HepG2 (cell line): ENCODE measurements at regions not wholly inside any gene's neighbourhood (a gene's known extent, or its start where the extent isn't known, plus 50 kb on each side); places are given as distances from the start of the nearest gene placed in this dataset.

Experiments used
- ATAC-seq: fragments of 200-7000 bp; cut with Tn5 transposase; 3 replicates; pipeline ENCODE4 v1.9.1; 2020; ENCODE audit warnings: mild to moderate bottlenecking, moderate library complexity
- BruUV-seq: library from RNA; stranded (reverse); fragments of 400-500 nt; replicated peaks from 2 replicates; lab custom pipeline; 2021; lab: Mats Ljungman, UMichigan
- CTCF ChIA-PET: fragments of 300-600 bp; formaldehyde crosslinking; extraction: SDS; loops from one replicate; lab custom pipeline; 2021; ENCODE audit warnings: low total read pairs, inconsistent platforms, low intra/inter-chr PET ratio; lab: Yijun Ruan, JAX
- POLR2A ChIA-PET: fragments of 350-600 bp; sonication (Branson Sonifier 250); formaldehyde crosslinking; loops from one replicate; lab custom pipeline; 2020; ENCODE audit warnings: antibody characterized with exemption, inconsistent platforms; lab: Yijun Ruan, JAX
- DNase-seq: peaks from one replicate; pipeline ENCODE4 v3.0.0-alpha.2; 2015; ENCODE audit warnings: low spot score
- FAIRE-seq: peaks from 3 replicates; lab custom pipeline; 2011; peaks lifted over from hg19 to GRCh38; lab: Jason Lieb, UNC
- H2AFZ ChIP-seq: one replicate; pipeline ENCODE4 v1.6.1; 2011; ENCODE audit warnings: low read length, inconsistent platforms
- H3K27ac ChIP-seq: fragments of 300-600 bp; 3 replicates; pipeline ENCODE4 v1.8.0; 2011; ENCODE audit warnings: mixed run types, mild to moderate bottlenecking, mixed read lengths, low read length, inconsistent platforms; ENCODE audit not compliant: insufficient read depth; ENCODE audit errors: extremely low read length
- H3K27me3 ChIP-seq, 2 experiments: fragments of 200-600 bp in 1 of 2; 2 replicates in 1 of 2; 3 replicates in 1 of 2; pipeline versions ENCODE4 v1.6.0 to v1.8.0; 2011; ENCODE audit warnings: low read length in 2 of 2, mild to moderate bottlenecking in 2 of 2, moderate library complexity in 2 of 2, inconsistent platforms in 1 of 2; ENCODE audit not compliant: insufficient read depth in 2 of 2, control insufficient read depth in 1 of 2
- H3K36me3 ChIP-seq, 2 experiments: fragments of 200-600 bp in 1 of 2; replicated peaks in 1 of 2; 2 replicates in 1 of 2; 3 replicates in 1 of 2; pipeline versions ENCODE4 v1.5.1 to v1.8.0; 2011; ENCODE audit warnings: low read length in 2 of 2, inconsistent platforms in 1 of 2; ENCODE audit not compliant: insufficient read depth in 2 of 2, control insufficient read depth in 1 of 2
- H3K4me1 ChIP-seq: 2 replicates; pipeline ENCODE4 v1.5.1; 2012; ENCODE audit warnings: low read length, inconsistent platforms; ENCODE audit not compliant: insufficient read depth
- H3K4me2 ChIP-seq: 2 replicates; pipeline ENCODE4 v1.6.0; 2011; ENCODE audit warnings: low read depth, low read length, inconsistent platforms
- H3K4me3 ChIP-seq, 3 experiments: fragments of 200-600 bp in 1 of 3; sonication (generic), shearing (Covaris generic) in 1 of 3; replicated peaks in 1 of 3; 2 replicates each; pipeline ENCODE4 v1.5.1; 2011 to 2016; ENCODE audit warnings: low read length in 3 of 3, inconsistent platforms in 2 of 3, low read depth in 2 of 3, mild to moderate bottlenecking in 2 of 3, control low read depth in 1 of 3, mixed read lengths in 1 of 3; ENCODE audit not compliant: insufficient read depth in 1 of 3
- H3K79me2 ChIP-seq: one replicate; pipeline ENCODE4 v1.6.1; 2011; ENCODE audit warnings: low read length, inconsistent platforms; ENCODE audit not compliant: insufficient read depth
- H3K9ac ChIP-seq: 2 replicates; pipeline ENCODE4 v1.6.0; 2011; ENCODE audit warnings: mild to moderate bottlenecking, low read depth, low read length, inconsistent platforms; ENCODE audit not compliant: insufficient read depth
- H3K9me3 ChIP-seq: 2 replicates; pipeline ENCODE4 v1.5.1; 2012; ENCODE audit warnings: mild to moderate bottlenecking, low read length
- H4K20me1 ChIP-seq: 2 replicates; pipeline ENCODE4 v1.6.0; 2011; ENCODE audit warnings: inconsistent platforms, mild to moderate bottlenecking, low read length, moderate library complexity; ENCODE audit not compliant: insufficient read depth
- ADNP ChIP-seq: sonication (generic); formaldehyde crosslinking; IDR thresholded peaks from 2 replicates; pipeline ENCODE4 v1.4.0; 2020; ENCODE audit warnings: missing genetic modification reagents
- CHD2 ChIP-seq: IDR thresholded peaks from 2 replicates; pipeline ENCODE4 v1.6.1; 2011; ENCODE audit warnings: low read depth, low read length, improper control_type of control experiment
- SOX13 ChIP-seq, 3 experiments: fragments of 450-650 bp in 1 of 3; sonication (generic) in 1 of 3; formaldehyde crosslinking in 1 of 3; IDR thresholded peaks in 2 of 3; conservative IDR thresholded peaks in 1 of 3; 2 replicates each; pipeline versions ENCODE4 v1.5.0 to v1.6.1; 2016 to 2020; ENCODE audit warnings: antibody characterized with exemption in 1 of 3, mild to moderate bottlenecking in 1 of 3, missing compliant biosample characterization in 1 of 3, missing genetic modification reagents in 1 of 3, moderate library complexity in 1 of 3
- SOX6 ChIP-seq, 2 experiments: fragments of 450-650 bp in 1 of 2; sonication (generic) in 1 of 2; formaldehyde crosslinking in 1 of 2; IDR thresholded peaks; 2 replicates each; pipeline versions ENCODE4 v1.4.0 to v1.6.1; 2017 to 2020; ENCODE audit warnings: antibody characterized with exemption in 1 of 2, mild to moderate bottlenecking in 1 of 2, missing genetic modification reagents in 1 of 2
- ZNF703 ChIP-seq: sonication (generic); formaldehyde crosslinking; IDR thresholded peaks from 2 replicates; pipeline ENCODE4 v1.5.1; 2020; ENCODE audit warnings: missing genetic modification reagents, mild to moderate bottlenecking, moderate library complexity, borderline replicate concordance
- WGBS: methylation state at CpG from one replicate; pipeline ENCODE4 v1.1.6; 2017; ENCODE audit warnings: low lambda C conversion rate; 5-methylcytosine and 5-hydroxymethylcytosine counted together
- in situ Hi-C: cut with HindIII; loops from 2 replicates; pipeline ENCODE4 v1.10.0; 2017; ENCODE audit warnings: low pct_unique_long_range_greater_than_20kb; ENCODE audit not compliant: extremely low pct_ligation_motif_present
- intact Hi-C: fragments of 100-400 bp; cut with micrococcal nuclease; formaldehyde crosslinking; loops from one replicate; pipeline ENCODE4 v1.10.0; 2022; ENCODE audit not compliant: unreplicated experiment
- TF ChIP-seq, protein P1 (sequence below): sonication (generic); formaldehyde crosslinking; IDR thresholded peaks from 2 replicates; pipeline ENCODE4 v1.8.0; 2022; ENCODE audit warnings: low read depth, missing genetic modification reagents
- TF ChIP-seq, protein P2 (sequence below): sonication (generic); formaldehyde crosslinking; IDR thresholded peaks from 2 replicates; pipeline ENCODE4 v1.4.0; 2020; ENCODE audit warnings: mild to moderate bottlenecking, missing genetic modification reagents

DNA sequence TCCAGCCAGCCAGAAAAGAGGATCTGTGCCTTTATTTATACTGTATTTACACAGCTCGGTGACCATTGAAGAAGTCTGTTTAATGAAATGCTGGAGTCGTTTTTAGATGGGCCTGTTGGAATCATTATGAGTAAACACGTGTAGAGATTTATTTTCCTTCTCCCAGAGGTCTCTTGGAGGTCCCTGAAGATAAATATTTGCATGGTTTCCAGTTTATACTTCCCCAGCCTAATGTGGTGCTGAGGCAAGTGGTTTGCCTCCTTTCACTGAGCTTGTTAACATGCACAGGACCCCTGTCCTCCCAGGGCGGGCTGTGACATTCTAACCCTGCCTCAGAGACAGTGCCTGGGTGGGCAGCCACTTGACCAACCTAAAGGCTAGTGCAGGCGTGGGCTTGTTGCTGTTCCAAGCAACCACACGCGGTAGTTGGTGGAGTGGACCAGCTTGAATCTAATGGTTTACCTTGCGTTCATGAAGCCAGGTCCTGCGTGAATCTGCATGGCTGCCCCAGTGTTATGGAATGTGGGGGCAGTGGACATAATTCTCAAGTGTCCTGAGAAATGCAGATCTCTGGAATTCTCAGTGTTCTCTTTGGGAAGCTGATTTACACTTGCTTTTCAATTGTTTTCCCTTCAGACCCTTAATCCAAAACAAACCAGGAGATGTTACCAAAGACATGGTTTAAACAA lies 130.2 kb upstream of the DLX2 start:
- Histone ChIP-seq H3K27ac (no peak overlapping the region), H3K36me3 (no peaks in the 10 kb centered on the region), H3K4me1 (peaks cover 17% of the 10 kb centered on the region), H4K20me1 (no peaks in the 10 kb centered on the region), H3K4me3 (no peak overlapping the region), H2AFZ (no peak overlapping the region), H3K79me2 (no peaks in the 10 kb centered on the region), H3K27me3 (peaks cover 6 to 72% of the 10 kb centered on the region in 2 experiments), H3K4me2 (no peak overlapping the region), H3K9me3 (no peaks in the 10 kb centered on the region), H3K9ac (no peak overlapping the region)
- no peak for DNase-seq
- in situ Hi-C loops = no loop called here
- WGBS = 59% methylated on average over 9 of the region's 9 CpGs
- FAIRE-seq = no peak
- ChIA-PET CTCF (no interaction called here), POLR2A (no interaction called here)
- BruUV-seq = no TSS peak
- intact Hi-C loops = no loop called here
- ATAC-seq = no peak
- no peak for TF ChIP-seq SOX6 (IDR thresholded peaks at IDR 0.05)
- no peak for TF ChIP-seq SOX6 (CRISPR knock-in tag; IDR thresholded peaks at IDR 0.05)
- no peak for TF ChIP-seq ADNP (CRISPR knock-in tag)
- TF ChIP-seq, protein P1, sequence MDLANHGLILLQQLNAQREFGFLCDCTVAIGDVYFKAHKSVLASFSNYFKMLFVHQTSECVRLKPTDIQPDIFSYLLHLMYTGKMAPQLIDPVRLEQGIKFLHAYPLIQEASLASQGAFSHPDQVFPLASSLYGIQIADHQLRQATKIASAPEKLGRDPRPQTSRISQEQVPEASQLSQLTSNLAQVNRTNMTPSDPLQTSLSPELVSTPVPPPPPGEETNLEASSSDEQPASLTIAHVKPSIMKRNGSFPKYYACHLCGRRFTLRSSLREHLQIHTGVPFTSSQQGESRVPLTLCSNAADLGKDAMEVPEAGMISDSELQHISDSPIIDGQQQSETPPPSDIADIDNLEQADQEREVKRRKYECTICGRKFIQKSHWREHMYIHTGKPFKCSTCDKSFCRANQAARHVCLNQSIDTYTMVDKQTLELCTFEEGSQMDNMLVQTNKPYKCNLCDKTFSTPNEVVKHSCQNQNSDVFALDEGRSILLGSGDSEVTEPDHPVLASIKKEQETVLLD = no peak
- TF ChIP-seq ZNF703 (CRISPR knock-in tag) = no peak

DNA sequence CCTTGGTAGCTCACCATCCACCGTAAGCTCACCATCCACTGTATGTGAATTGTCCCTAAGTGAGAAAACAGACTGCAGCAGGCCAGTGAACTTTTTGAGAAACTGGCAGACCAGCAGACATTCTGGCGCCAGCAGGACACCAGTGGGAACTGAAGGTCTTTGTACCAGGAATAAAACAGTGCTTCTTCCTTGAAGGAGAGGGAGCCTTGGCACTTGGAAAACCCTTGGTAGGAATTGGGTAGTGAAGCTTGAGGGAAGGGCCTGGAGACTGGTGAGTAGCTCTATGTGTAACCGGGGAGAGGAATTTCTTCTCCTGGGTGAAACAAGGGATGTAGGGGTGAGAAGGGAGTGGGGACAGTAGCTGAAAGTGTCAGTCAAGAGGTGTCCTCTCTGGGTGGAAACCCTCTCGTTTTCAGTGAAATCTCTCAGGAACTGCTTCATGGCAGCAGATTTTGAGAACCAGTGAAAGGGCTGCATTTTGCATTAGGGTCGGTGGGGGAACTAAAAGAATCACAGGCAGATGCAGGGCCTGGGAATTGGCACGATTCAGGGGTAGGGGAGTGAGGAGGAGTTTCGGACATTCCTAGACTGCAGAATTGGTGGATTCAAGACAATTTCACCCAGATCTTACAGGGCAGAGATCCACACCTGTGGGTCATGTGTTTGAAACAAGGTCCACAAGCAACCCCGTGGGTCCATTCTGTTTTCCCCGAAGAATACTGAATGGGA lies 131.5 kb upstream of the DLX2 start:
- Histone ChIP-seq H2AFZ (no peak overlapping the region), H4K20me1 (no peaks in the 10 kb centered on the region), H3K4me3 (peak overlapping the region in 1 of 3 experiments; percentile 50; a peak in 1 of 6 replicates), H3K27ac (no peak overlapping the region), H3K9me3 (no peaks in the 10 kb centered on the region), H3K4me1 (peaks cover 17% of the 10 kb centered on the region), H3K9ac (no peak overlapping the region), H3K27me3 (peaks cover 6 to 66% of the 10 kb centered on the region in 2 experiments), H3K36me3 (no peaks in the 10 kb centered on the region), H3K79me2 (no peaks in the 10 kb centered on the region), H3K4me2 (peak overlapping the region; percentile 72)
- ChIA-PET POLR2A (no interaction called here), CTCF (no interaction called here)
- FAIRE-seq (no peak), ATAC-seq (peak; percentile 19; the same call in 2 of the 3 replicates), DNase-seq (no peak)
- no TSS peak for BruUV-seq
- intact Hi-C loops (no loop called here), in situ Hi-C loops (no loop called here)
- no peak for TF ChIP-seq SOX13 (IDR thresholded peaks at IDR 0.05)
- no peak for TF ChIP-seq SOX13 (CRISPR knock-in tag; conservative IDR thresholded peaks at IDR 0.05 in 1 of 2, IDR thresholded peaks at IDR 0.05 in 1 of 2)
- TF ChIP-seq, protein P2, sequence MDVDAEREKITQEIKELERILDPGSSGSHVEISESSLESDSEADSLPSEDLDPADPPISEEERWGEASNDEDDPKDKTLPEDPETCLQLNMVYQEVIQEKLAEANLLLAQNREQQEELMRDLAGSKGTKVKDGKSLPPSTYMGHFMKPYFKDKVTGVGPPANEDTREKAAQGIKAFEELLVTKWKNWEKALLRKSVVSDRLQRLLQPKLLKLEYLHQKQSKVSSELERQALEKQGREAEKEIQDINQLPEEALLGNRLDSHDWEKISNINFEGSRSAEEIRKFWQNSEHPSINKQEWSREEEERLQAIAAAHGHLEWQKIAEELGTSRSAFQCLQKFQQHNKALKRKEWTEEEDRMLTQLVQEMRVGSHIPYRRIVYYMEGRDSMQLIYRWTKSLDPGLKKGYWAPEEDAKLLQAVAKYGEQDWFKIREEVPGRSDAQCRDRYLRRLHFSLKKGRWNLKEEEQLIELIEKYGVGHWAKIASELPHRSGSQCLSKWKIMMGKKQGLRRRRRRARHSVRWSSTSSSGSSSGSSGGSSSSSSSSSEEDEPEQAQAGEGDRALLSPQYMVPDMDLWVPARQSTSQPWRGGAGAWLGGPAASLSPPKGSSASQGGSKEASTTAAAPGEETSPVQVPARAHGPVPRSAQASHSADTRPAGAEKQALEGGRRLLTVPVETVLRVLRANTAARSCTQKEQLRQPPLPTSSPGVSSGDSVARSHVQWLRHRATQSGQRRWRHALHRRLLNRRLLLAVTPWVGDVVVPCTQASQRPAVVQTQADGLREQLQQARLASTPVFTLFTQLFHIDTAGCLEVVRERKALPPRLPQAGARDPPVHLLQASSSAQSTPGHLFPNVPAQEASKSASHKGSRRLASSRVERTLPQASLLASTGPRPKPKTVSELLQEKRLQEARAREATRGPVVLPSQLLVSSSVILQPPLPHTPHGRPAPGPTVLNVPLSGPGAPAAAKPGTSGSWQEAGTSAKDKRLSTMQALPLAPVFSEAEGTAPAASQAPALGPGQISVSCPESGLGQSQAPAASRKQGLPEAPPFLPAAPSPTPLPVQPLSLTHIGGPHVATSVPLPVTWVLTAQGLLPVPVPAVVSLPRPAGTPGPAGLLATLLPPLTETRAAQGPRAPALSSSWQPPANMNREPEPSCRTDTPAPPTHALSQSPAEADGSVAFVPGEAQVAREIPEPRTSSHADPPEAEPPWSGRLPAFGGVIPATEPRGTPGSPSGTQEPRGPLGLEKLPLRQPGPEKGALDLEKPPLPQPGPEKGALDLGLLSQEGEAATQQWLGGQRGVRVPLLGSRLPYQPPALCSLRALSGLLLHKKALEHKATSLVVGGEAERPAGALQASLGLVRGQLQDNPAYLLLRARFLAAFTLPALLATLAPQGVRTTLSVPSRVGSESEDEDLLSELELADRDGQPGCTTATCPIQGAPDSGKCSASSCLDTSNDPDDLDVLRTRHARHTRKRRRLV (CRISPR knock-in tag) = no peak
- no peak for TF ChIP-seq CHD2
- 42% methylated on average over 9 of the region's 9 CpGs for WGBS
